NCI-H2196 (cell line): ENCODE measurements at regions not wholly inside any gene's neighbourhood (a gene's known extent, or its start where the extent isn't known, plus 50 kb on each side); places are given as distances from the start of the nearest gene placed in this dataset.
"Not testable (repeated sequence)": the region's sequence is repeated elsewhere in the genome, so short reads cannot be mapped to it uniquely, and the experiment has no call there.

Experiments
- DNase-seq: peaks from one replicate; lab custom pipeline; 2025; ENCODE audit not compliant: unreplicated experiment; lab: John Stamatoyannopoulos, UW

DNA sequence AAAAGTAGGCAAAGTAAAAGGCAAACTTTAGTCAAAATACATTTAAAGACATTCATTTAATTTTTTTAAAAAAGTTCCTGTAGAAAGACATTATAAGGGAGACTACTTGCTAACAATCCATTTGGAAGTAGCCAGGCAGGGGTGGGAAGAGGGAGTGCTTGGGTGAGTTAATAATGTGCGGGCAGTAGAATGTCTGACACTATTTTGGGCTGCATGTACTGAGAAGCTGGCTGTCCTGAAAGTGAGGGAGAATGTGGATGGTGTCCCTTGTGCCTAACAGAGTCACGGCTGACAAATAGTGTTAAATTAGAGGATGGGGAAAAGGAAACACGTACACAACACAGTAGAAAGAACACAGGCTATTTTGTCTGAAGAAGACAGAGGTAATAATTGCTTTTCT is 142.5 kb downstream of the LCA5 start:
- DNase-seq = no peak

DNA sequence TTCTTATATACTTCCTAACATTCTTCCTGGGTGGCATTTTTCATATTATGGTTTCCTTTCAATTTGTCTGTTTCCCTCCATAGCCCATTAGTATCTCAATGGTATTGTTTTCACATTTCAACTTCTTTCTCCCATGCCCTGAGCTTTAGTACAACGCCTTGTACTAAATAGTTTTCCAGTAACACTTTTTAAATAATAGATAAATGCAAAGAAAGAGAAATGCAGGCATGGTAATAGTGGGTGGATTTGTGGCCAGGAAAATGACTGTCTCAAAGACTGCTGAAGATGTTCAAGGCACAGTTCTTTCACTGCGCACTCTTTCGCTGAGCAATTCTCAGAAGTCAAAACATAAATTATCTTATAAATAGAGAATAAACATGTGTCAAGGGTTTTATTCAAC is 145.1 kb downstream of the LCA5 start:
- DNase-seq = no peak

DNA sequence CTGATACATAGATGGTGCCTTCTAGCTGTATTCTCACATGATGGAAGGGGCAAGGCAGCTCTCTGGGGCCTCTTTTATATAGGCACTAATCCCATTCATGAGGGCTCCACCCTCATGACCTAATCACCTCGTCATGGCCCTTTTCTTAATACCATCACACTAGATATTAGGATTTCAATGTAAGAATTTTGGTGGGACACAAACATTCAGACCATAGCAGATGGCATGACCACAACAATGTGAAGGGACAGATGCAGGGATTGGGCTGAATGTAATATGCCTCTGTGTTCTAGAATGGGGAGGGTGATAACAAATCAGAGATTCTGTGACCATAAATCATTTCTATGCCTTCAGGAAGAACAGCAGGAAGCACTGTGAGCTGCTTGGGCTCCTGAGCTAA is 145.8 kb downstream of the LCA5 start:
- no peak for DNase-seq

DNA sequence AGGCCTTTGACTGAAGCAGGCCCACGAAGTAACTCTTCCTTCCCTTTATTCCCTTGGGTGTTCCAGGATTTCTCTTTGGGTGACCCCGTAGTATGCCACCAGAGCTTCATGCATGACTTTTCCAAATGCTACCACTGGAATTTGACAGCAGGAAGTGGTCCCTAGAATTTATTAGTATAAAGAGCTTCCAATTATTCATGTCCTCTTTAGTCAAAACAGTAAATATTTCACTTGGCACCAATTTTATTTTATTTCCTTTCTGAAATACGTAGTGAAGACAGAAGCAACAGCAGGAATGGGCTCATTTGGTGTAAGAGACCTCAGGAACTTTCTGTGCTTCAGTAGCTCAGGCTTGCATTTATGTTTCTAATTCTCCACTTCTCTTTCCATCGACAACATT is 151.3 kb downstream of the LCA5 start:
- DNase-seq = no peak

DNA sequence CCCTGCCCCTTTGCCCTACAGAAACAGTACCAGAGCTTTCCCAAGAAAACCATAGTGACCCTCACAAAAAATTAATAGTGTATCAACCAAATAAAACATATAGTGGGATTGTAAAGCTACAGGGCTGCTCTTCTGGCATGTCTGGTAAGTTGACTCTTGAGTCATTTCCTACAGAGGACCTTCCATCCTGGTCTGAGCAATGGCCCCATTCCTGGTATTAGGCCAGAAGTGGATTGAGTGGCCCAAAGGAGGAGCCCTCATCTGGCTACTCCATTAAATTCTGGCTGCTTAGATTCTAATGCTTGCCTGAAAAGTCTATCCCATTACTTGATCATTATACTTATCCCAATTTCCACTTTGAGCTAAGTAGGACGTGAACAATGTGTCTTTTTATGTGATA is 150.9 kb upstream of the HMGN3 start:
- DNase-seq = no peak

DNA sequence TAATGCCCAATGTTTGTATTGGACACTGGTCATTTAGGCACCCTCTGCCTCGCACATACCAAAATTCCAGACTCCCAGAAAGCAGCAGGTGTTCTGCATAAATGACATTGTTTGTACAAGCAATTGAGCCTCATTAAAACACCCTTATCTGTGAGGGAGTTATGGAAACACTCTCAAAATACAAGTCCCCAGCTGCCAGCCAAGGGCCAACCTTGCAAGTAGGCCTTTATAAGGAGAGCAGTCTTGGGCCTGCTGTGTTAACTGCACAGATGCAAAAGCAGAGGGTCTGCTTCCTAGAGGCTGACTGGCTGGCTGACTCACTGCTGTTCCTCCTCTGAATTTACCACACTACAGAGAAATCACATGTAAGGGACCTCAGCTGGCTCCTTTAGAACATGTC is 150.4 kb upstream of the HMGN3 start:
- DNase-seq = peak; percentile 88

DNA sequence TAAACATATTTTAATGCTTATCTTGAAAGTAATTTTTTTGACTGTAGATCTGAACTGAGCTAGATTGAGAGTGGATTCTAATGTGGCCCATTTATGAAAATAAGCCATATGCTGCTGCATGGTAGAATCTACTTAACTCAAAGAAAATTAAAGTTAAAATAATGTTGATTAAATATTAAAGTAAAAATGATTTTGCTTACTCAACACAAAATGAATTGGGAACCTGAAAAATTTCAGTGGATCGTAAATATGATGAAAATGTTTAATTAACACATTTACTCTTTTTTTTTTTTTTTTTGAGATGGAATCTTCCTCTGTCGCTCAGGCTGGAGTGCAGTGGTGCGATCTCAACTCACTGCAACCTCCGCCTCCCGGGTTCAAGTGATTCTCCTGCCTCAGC is 144.5 kb upstream of the HMGN3 start:
- DNase-seq = no peak

DNA sequence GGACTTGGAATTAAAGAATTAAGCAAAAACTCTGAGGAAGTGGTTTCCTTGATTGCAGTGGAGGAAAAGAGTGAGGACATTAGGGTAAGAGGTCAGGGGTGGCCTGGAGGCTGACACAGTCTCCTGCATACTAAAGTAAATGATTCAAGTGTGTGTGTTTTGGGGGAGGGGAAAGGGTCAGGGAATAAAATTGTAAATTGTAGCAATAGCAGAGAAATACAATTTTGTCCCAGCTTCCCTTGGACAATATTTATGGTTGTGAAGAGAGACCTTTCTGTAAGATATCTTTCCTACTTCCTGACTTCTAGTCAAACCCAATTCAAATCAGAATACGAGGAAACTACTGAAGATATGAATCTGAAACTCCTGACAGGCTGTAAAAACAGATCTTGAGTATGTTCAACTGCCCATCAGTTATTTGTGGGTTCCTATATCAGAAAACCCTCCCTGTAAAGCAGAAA is 143.4 kb upstream of the HMGN3 start:
- no peak for DNase-seq

DNA sequence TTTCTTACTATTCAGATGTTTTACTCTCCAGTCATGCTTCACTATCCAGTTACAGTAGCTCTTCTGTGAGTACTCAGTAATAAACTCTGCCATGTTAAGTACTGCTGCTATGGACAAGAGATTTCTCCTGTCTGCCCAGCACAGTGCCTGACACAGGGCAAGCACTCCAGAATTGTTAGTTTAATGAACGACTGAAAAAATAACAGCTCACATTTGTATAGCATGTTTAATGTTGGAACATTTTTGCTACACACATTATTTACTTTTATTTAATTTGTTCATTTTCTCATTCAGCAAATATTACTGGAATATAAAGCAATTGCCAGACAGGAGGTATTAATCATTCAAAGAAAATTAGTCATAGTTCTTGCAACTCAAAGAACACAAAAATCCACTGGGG is 142.6 kb upstream of the HMGN3 start:
- DNase-seq = no peak

DNA sequence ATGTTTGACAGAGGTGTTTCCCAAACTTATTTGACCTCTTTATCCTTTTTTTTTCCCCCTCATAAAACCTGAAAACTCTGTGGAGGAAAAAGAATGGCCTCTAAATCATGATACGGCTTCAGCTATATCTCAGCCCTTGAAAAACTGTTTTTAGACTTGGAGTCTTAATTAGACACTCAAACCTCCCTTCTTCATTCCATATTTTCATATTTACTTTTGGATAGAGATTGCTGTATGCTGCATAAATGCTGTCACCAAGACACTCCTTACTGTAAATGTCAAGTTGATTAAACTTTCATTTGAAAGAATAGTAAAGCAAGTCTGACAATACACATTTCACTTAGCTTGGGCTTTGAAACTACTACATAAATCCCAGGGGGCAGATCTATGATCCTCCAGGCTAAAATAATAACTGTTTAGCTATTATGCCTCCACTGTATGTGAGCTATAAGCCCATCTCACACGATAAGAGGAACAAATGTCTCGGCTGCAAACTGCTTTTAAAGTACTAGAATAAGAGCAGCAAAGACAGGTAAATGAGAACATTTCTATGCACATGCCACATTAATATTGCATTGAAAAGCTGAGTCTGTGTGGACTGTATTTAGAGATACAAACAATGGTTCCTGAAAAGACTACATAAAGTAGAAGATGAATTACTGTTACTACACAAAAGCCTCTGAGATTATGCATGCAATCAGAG is 141.3 kb upstream of the HMGN3 start:
- no peak for DNase-seq

DNA sequence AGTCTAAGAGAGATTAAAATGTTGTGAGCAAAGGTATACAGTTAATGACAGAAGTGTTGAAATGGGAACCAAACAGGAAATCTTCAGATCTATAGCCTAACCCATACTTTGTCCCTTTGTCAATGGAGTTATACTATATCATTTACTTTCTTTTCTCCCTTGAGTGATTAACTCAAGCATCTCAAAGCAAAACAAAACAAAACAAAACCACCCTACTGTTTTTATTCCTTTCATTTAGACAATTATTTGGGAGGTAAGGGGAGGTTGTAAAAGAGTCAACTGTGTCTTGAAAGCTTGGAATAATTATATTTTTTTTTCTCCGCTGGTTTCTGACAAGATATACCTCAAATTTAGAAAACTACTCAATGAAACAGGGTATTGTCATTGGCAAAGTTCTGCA is 139.8 kb upstream of the HMGN3 start:
- DNase-seq = no peak

DNA sequence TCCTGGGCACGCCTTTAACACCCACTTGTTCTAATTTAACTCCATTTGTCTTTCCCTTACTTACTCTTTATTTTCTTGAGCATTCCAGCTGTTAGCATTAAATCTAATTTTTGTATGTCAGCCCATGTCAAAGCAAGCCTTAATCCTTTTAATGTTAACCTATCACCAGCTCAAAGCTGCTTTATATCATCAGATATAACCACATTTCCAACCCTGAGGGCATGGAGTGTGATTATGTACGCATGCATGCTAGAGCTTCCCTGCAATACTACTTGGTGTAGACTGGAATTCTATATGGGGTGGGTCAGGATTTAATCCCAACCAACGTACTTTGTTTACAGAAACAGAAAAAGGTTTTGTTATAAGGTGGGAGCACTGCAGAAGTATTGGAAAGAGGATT is 139.4 kb upstream of the HMGN3 start:
- no peak for DNase-seq

DNA sequence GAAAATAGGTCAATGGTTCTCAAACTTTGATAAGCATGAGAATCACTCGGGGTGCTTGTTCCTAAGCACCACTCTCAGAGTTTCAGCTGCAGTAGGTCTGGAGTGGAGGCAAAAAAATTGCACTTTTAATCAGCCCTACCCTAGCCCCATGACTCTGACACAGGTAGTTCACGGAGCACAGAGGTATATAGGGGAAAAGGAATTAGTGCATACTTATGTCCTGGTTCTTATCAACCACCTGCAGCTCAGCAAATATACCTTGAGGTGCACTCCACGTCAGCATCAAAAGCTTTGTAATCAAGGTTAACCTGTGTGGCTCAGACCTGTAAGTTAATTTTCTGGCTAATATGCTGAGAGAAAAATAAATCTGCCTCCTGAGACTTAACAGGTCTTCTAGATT is 138.8 kb upstream of the HMGN3 start:
- DNase-seq = no peak

DNA sequence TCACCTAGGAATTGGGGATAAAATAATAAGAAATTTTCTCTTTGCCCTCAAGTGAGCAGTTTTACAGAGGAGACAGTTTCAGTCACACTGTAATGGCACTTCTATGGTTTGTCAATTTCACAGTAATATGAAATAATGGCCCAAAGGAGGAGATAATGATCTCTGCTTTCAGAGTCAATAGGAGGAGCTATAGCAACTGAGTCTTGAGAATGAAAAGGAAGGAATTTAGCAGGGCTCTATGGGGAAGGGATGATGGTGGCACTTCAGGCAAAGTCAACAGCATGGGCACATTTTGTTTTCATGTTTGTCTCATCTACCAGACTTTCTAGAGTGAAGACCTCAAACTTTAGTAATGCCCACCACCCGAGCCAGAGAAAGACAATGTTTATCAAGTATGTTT is 138.3 kb upstream of the HMGN3 start:
- DNase-seq = no peak

DNA sequence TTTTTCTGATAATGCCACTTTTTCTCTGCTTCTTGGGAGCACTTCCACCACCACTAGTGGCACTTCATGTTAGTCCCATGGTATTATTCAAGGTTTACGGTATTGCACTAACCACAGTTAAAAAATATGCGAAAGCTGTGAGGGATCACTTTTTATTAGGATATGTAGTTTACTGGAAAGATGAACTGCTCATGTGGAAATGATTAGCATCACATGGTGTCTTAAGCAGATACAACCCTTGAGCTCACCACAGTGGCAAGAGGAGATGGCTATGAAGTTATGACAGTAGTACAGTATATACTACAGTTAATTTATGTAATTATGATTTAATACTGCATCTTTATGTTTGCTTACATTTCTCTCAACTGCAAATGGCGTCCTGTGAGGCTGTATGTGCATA is 134.5 kb upstream of the HMGN3 start:
- DNase-seq = no peak

DNA sequence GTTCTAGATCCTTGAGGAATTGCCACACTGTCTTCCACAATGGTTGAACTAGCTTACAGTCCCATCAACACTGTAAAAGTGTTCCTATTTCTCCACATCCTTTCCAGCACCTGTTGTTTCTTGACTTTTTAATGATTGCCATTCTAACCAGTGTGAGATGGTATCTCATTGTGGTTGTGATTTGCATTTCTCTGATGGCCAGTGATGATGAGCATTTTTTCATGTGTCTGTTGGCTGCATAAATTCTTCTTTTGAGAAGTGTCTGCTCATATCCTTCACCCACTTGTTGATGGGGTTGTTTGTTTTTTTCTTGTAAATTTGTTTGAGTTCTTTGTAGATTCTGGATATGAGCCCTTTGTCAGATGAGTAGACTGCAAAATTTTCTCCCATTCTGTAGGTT is 129.0 kb upstream of the HMGN3 start:
- DNase-seq = not testable (repeated sequence)

DNA sequence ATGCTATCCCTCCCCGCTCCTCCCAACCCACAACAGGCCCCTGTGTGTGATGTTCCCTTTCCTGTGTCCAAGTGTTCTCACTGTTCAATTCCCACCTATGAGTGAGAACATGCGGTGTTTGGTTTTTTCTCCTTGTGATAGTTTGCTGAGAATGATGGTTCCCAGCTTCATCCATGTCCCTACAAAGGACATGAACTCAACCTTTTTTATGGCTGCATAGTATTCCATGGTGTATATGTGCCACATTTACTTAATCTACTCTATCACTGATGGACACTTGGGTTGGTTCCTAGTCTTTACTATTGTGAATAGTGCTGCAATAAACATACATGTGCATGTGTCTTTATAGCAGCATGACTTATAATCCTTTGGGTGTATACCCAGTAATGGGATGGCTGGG is 126.6 kb upstream of the HMGN3 start:
- not testable (repeated sequence) for DNase-seq

DNA sequence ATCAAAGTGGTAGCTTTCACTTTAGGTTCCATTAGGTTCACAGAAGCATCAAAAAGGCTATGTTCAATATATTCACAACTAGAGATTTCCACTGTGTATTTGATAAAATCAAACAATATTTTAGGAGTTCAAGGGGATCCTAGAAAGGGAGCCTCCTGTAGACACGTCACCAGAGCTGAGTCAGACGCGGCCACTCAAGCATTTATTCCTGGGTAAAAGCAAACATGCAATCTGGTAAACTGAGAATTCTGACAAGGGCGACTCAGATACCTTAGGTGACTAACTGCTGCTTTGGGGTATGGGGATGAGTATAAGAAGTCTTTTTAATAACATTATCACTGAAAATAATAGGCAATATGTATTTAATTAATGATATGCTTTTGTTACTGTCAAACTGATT is 118.7 kb upstream of the HMGN3 start:
- DNase-seq = no peak

DNA sequence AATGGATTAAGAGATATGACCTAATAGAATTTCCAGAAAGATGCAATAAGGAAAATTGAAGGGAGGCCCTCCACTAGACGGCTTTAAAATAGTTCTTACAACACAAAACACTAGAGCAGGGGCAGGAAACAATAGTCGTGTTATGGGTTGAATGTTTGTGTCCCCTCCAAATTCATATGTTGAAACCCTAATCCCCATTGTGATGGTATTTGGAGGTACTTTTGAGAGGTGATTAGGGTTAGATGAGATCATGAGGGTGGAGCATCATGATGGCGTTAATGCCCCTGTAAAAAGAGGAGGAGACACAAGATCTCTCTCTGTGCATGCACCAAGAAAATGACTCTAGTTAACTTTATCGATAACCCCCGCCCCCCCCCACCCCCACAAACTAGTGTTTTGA is 104.0 kb upstream of the HMGN3 start:
- no peak for DNase-seq

DNA sequence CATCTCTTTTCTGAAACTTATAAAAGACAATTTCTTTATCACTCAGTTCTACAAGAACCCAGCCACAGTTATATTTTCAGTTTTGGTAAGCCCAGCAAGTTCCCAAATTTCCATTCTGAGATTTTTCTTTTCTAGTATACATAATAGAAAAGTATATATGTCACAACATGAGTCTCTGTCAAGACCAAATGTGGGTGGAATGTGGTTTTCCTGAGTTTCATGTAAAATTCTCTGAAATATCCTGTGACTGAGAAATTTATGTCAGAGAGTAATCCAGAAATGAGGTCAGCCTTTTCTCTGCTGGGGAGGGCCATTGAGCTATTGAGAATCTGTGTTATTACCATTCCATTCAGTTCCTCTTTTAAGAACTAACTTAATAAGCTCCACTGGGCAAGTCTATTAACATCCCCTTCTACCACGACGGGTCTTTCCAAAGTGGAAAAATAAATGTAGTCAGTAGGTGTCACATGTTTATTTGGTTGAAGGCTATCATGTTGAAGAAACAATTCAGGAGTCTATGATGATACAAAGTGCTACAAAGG is 100.7 kb upstream of the HMGN3 start:
- no peak for DNase-seq

DNA sequence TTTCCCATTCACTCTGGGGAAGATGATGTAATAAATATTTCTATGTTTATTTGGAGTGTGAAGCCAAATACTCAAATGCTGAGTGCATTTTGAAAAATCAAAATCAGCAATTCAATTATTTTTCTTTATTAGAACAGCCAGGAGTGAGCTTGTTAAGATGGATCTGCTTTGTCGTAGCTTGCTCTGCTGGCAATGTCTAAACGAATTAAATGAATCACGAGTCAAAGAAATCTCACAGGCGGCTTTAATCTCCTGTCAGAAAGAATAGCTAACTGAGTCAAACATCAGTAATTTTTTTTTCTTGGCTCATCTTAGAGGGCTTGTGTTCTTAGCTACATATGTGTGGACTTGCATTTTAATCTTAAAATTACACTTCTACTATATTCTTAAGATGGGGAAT is 100.2 kb upstream of the HMGN3 start:
- no peak for DNase-seq

DNA sequence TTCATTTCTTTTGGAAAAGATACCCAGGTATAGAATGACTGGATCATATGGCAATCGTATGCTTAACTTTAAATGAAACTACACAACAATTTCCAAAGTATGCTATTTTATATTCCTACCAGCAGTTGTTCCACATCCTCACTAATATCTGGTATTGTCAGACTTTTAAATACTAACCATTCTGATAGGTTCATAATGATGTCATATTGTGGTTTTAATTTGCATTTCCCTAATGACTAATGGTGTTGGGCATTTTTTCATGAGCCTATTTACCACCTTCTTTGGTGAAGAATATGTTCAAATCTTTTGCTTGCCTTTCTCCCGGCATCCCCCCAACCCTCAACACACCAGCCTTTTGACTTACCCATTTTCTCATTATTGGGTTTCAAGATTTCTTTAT is 96.2 kb upstream of the HMGN3 start:
- DNase-seq = no peak

DNA sequence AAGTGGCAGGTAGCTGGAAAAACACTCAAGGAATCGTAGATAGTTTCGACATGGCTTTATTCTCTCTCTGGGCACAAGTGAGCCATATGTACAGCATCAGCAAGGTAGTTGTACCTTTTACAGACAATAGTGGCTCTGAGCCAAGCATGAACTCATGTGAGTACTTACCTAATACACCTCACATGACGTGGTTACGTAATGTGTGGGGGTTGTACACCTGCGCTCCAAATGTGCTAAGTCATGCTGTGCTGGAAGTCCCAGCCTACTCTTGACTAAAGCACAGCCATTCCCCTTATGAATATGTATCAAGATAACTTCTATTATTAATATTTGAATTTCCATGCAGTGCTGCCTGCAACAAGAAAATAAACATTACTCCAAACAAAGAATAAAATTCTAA is 78.8 kb upstream of the HMGN3 start:
- no peak for DNase-seq
